Panc1 (cell line): ENCODE measurements at regions not wholly inside any gene's neighbourhood (a gene's known extent, or its start where the extent isn't known, plus 50 kb on each side); places are given as distances from the start of the nearest gene placed in this dataset.

Source experiments
- ATAC-seq: fragments of 200-7000 bp; cut with Tn5 transposase; 2 replicates; pipeline ENCODE4 v1.9.1; 2020; ENCODE audit warnings: mild to moderate bottlenecking, moderate library complexity
- BruUV-seq: library from RNA; stranded (reverse); fragments of 400-500 nt; replicated peaks from 2 replicates; lab custom pipeline; 2021; lab: Mats Ljungman, UMichigan
- CTCF ChIA-PET: fragments of 300-600 bp; sonication (Branson Sonifier 250); formaldehyde crosslinking; loops from one replicate; lab custom pipeline; 2022; ENCODE audit warnings: antibody characterized with exemption; lab: Charles Lee
- POLR2A ChIA-PET: fragments of 300-600 bp; sonication (Branson Sonifier 250); formaldehyde crosslinking; loops from one replicate; lab custom pipeline; 2022; ENCODE audit warnings: antibody characterized with exemption; lab: Charles Lee
- DNase-seq: peaks from one replicate; pipeline ENCODE4 v3.0.0-alpha.2; 2010; ENCODE audit warnings: low read depth, low spot score
- H3K27ac ChIP-seq: 2 replicates; pipeline ENCODE4 v1.5.1; 2011; ENCODE audit warnings: mild to moderate bottlenecking, low read length, inconsistent platforms
- H3K27me3 ChIP-seq: fragments of 200-500 bp; sonication (Bioruptor generic); 2 replicates; pipeline ENCODE4 v1.6.0; 2014; ENCODE audit warnings: low read length, inconsistent platforms; ENCODE audit not compliant: control insufficient read depth, insufficient read depth
- H3K36me3 ChIP-seq: fragments of 200-500 bp; sonication (Bioruptor generic); 2 replicates; pipeline ENCODE4 v1.5.1; 2014; ENCODE audit warnings: inconsistent platforms, mild to moderate bottlenecking, low read length, moderate library complexity; ENCODE audit not compliant: control insufficient read depth, insufficient read depth
- H3K4me1 ChIP-seq: 2 replicates; pipeline ENCODE4 v1.5.1; 2011; ENCODE audit warnings: inconsistent platforms, mild to moderate bottlenecking, low read length, moderate library complexity; ENCODE audit not compliant: control insufficient read depth, insufficient read depth
- H3K4me3 ChIP-seq, 2 experiments: 2 replicates each; pipeline ENCODE4 v1.5.1; 2011 to 2012; ENCODE audit warnings: low read depth in 2 of 2, low read length in 2 of 2, mild to moderate bottlenecking in 2 of 2, inconsistent platforms in 1 of 2, moderate library complexity in 1 of 2
- H3K9me3 ChIP-seq: fragments of 200-500 bp; sonication (Bioruptor generic); 2 replicates; pipeline ENCODE4 v1.5.1; 2014; ENCODE audit warnings: low read depth, mild to moderate bottlenecking, inconsistent platforms, low read length, moderate library complexity; ENCODE audit not compliant: control insufficient read depth, insufficient read depth
- CTCF ChIP-seq: fragments of 450-650 bp; IDR thresholded peaks from 2 replicates; pipeline ENCODE4 v1.5.1; 2017; ENCODE audit warnings: mild to moderate bottlenecking
- POLR2AphosphoS5 ChIP-seq: IDR thresholded peaks from 2 replicates; pipeline ENCODE4 v1.6.1; 2012; ENCODE audit warnings: mild to moderate bottlenecking, low read depth, low read length, moderate library complexity
- REST ChIP-seq, 2 experiments: IDR thresholded peaks; 2 replicates each; pipeline ENCODE4 v1.6.1; 2011 to 2012; ENCODE audit warnings: low read depth in 2 of 2, control low read depth in 1 of 2, low read length in 1 of 2, mild to moderate bottlenecking in 1 of 2, moderate library complexity in 1 of 2; ENCODE audit not compliant: insufficient read depth in 1 of 2
- SIN3A ChIP-seq: IDR thresholded peaks from 2 replicates; pipeline ENCODE4 v1.6.1; 2012; ENCODE audit warnings: low read depth, mild to moderate bottlenecking, low read length, moderate library complexity, borderline replicate concordance; ENCODE audit not compliant: insufficient read depth
- TCF7L2 ChIP-seq: IDR thresholded peaks from 2 replicates; pipeline ENCODE4 v1.6.1; 2011; ENCODE audit warnings: mild to moderate bottlenecking, low read depth, low read length, inconsistent platforms
- in situ Hi-C: cut with HindIII; loops from 2 replicates; pipeline ENCODE4 v1.10.0; 2016; ENCODE audit warnings: low sequenced_read_pairs, low pct_unique_long_range_greater_than_20kb
- intact Hi-C: fragments of 100-400 bp; cut with micrococcal nuclease; formaldehyde crosslinking; loops from one replicate; pipeline ENCODE4 v1.10.0; 2022; ENCODE audit not compliant: unreplicated experiment

- in situ Hi-C loops (no loop called here), intact Hi-C loops (no loop called here)
- H3K4me3 ChIP-seq: no peak overlapping the region
- H3K4me1 ChIP-seq: no peaks in the 10 kb centered on the region
- no peaks in the 10 kb centered on the region for H3K27me3 ChIP-seq
- TF ChIP-seq POLR2AphosphoS5 (no peak), TCF7L2 (peak; percentile 37; the same call in 1 of the 2 replicates)
- no peaks in the 10 kb centered on the region for H3K9me3 ChIP-seq
- no peak for ATAC-seq
- BruUV-seq: no TSS peak
- H3K36me3 ChIP-seq: no peaks in the 10 kb centered on the region
- H3K27ac ChIP-seq: no peak overlapping the region
- CTCF ChIA-PET: no interaction called here
- POLR2A ChIA-PET: no interaction called here
- DNase-seq: no peak
Observed at GRCh38 chr3:145006271-145006670, 1034.6 kb downstream of the DIPK2A start.

GRCh38 chr3:145013931-145014330 is 1042.3 kb downstream of the DIPK2A start:
- DNase-seq (no peak), ATAC-seq (no peak)
- ChIA-PET POLR2A (no interaction called here), CTCF (no interaction called here)
- TF ChIP-seq REST (IDR thresholded peaks at IDR 0.05; ENCODE audit: insufficient read depth in 1 of 2, low read depth in 2 of 2, low read length in 1 of 2) (no peak), TCF7L2 (no peak), POLR2AphosphoS5 (no peak), CTCF (no peak), SIN3A (no peak)
- no TSS peak for BruUV-seq
- Histone ChIP-seq H3K27me3 (no peaks in the 10 kb centered on the region), H3K4me3 (no peak overlapping the region), H3K36me3 (no peaks in the 10 kb centered on the region), H3K27ac (no peak overlapping the region), H3K9me3 (no peaks in the 10 kb centered on the region), H3K4me1 (no peaks in the 10 kb centered on the region)
- in situ Hi-C loops (no loop called here), intact Hi-C loops (no loop called here)

- ATAC-seq (no peak), DNase-seq (no peak)
- H3K27ac ChIP-seq: no peak overlapping the region
- no peaks in the 10 kb centered on the region for H3K4me1 ChIP-seq
- intact Hi-C loops: no loop called here
- TF ChIP-seq TCF7L2: no peak
- TF ChIP-seq CTCF: no peak
- no peak for TF ChIP-seq SIN3A
- TF ChIP-seq REST (IDR thresholded peaks at IDR 0.05; ENCODE audit: insufficient read depth in 1 of 2, low read depth in 2 of 2, low read length in 1 of 2): no peak
- no peak for TF ChIP-seq POLR2AphosphoS5
- H3K4me3 ChIP-seq: no peak overlapping the region
- CTCF ChIA-PET: no interaction called here
- no peaks in the 10 kb centered on the region for H3K27me3 ChIP-seq
- H3K9me3 ChIP-seq: no peaks in the 10 kb centered on the region
- no peaks in the 10 kb centered on the region for H3K36me3 ChIP-seq
- in situ Hi-C loops: no loop called here
- POLR2A ChIA-PET: no interaction called here
- BruUV-seq: no TSS peak
Observed at GRCh38 chr3:145015253-145015652, 1043.6 kb downstream of the DIPK2A start.
